Panc1 (cell line): ENCODE measurements at regions not wholly inside any gene's neighbourhood (a gene's known extent, or its start where the extent isn't known, plus 50 kb on each side); places are given as distances from the start of the nearest gene placed in this dataset.

Experiments
- ATAC-seq: fragments of 200-7000 bp; cut with Tn5 transposase; 2 replicates; pipeline ENCODE4 v1.9.1; 2020; ENCODE audit warnings: mild to moderate bottlenecking, moderate library complexity
- BruUV-seq: library from RNA; stranded (reverse); fragments of 400-500 nt; replicated peaks from 2 replicates; lab custom pipeline; 2021; lab: Mats Ljungman, UMichigan
- CTCF ChIA-PET: fragments of 300-600 bp; sonication (Branson Sonifier 250); formaldehyde crosslinking; loops from one replicate; lab custom pipeline; 2022; ENCODE audit warnings: antibody characterized with exemption; lab: Charles Lee
- POLR2A ChIA-PET: fragments of 300-600 bp; sonication (Branson Sonifier 250); formaldehyde crosslinking; loops from one replicate; lab custom pipeline; 2022; ENCODE audit warnings: antibody characterized with exemption; lab: Charles Lee
- DNase-seq: peaks from one replicate; pipeline ENCODE4 v3.0.0-alpha.2; 2010; ENCODE audit warnings: low read depth, low spot score
- H3K27ac ChIP-seq: 2 replicates; pipeline ENCODE4 v1.5.1; 2011; ENCODE audit warnings: mild to moderate bottlenecking, low read length, inconsistent platforms
- H3K27me3 ChIP-seq: fragments of 200-500 bp; sonication (Bioruptor generic); 2 replicates; pipeline ENCODE4 v1.6.0; 2014; ENCODE audit warnings: low read length, inconsistent platforms; ENCODE audit not compliant: control insufficient read depth, insufficient read depth
- H3K36me3 ChIP-seq: fragments of 200-500 bp; sonication (Bioruptor generic); 2 replicates; pipeline ENCODE4 v1.5.1; 2014; ENCODE audit warnings: inconsistent platforms, mild to moderate bottlenecking, low read length, moderate library complexity; ENCODE audit not compliant: control insufficient read depth, insufficient read depth
- H3K4me1 ChIP-seq: 2 replicates; pipeline ENCODE4 v1.5.1; 2011; ENCODE audit warnings: inconsistent platforms, mild to moderate bottlenecking, low read length, moderate library complexity; ENCODE audit not compliant: control insufficient read depth, insufficient read depth
- H3K4me3 ChIP-seq, 2 experiments: 2 replicates each; pipeline ENCODE4 v1.5.1; 2011 to 2012; ENCODE audit warnings: low read depth in 2 of 2, low read length in 2 of 2, mild to moderate bottlenecking in 2 of 2, inconsistent platforms in 1 of 2, moderate library complexity in 1 of 2
- H3K9me3 ChIP-seq: fragments of 200-500 bp; sonication (Bioruptor generic); 2 replicates; pipeline ENCODE4 v1.5.1; 2014; ENCODE audit warnings: low read depth, mild to moderate bottlenecking, inconsistent platforms, low read length, moderate library complexity; ENCODE audit not compliant: control insufficient read depth, insufficient read depth
- POLR2AphosphoS5 ChIP-seq: IDR thresholded peaks from 2 replicates; pipeline ENCODE4 v1.6.1; 2012; ENCODE audit warnings: mild to moderate bottlenecking, low read depth, low read length, moderate library complexity
- SIN3A ChIP-seq: IDR thresholded peaks from 2 replicates; pipeline ENCODE4 v1.6.1; 2012; ENCODE audit warnings: low read depth, mild to moderate bottlenecking, low read length, moderate library complexity, borderline replicate concordance; ENCODE audit not compliant: insufficient read depth
- TCF7L2 ChIP-seq: IDR thresholded peaks from 2 replicates; pipeline ENCODE4 v1.6.1; 2011; ENCODE audit warnings: mild to moderate bottlenecking, low read depth, low read length, inconsistent platforms
- in situ Hi-C: cut with HindIII; loops from 2 replicates; pipeline ENCODE4 v1.10.0; 2016; ENCODE audit warnings: low sequenced_read_pairs, low pct_unique_long_range_greater_than_20kb
- intact Hi-C: fragments of 100-400 bp; cut with micrococcal nuclease; formaldehyde crosslinking; loops from one replicate; pipeline ENCODE4 v1.10.0; 2022; ENCODE audit not compliant: unreplicated experiment
- TF ChIP-seq, protein P1 (sequence below), 2 experiments: IDR thresholded peaks; 2 replicates each; pipeline ENCODE4 v1.6.1; 2011 to 2012; ENCODE audit warnings: low read depth in 2 of 2, control low read depth in 1 of 2, low read length in 1 of 2, mild to moderate bottlenecking in 1 of 2, moderate library complexity in 1 of 2; ENCODE audit not compliant: insufficient read depth in 1 of 2
- TF ChIP-seq, protein P2 (sequence below): fragments of 450-650 bp; IDR thresholded peaks from 2 replicates; pipeline ENCODE4 v1.5.1; 2017; ENCODE audit warnings: mild to moderate bottlenecking

DNA sequence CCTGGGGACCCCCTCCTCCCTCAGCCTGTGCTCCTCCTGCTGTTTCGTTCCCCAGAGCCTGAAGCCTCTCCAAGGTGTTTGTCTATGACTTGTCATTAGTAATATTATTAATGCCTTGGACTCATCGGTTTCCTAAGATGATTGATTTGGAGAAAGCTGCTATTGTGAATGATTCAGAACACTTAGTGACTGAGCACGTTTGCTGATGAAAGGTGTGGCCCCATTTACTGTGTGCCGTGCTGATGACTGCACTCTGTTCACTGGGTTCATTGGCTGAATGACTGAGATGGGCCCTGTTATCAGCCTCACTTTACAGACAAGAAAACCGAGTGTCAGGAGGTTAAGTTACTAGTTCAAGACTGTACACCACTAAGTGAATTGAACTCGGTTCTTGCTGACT lies 111.4 kb downstream of the SPP2 start:
- intact Hi-C loops (no loop called here), in situ Hi-C loops (no loop called here)
- ATAC-seq: no peak
- POLR2A ChIA-PET: no interaction called here
- Histone ChIP-seq H3K27ac (peak overlapping the region; percentile 61), H3K27me3 (no peaks in the 10 kb centered on the region), H3K9me3 (0 out of 2 replicates have a peak, but pooled peaks cover 2% of the 10 kb centered on the region), H3K4me1 (peaks cover 10% of the 10 kb centered on the region), H3K4me3 (no peak overlapping the region), H3K36me3 (no peaks in the 10 kb centered on the region)
- no peak for DNase-seq
- no TSS peak for BruUV-seq
- TF ChIP-seq, protein P1, sequence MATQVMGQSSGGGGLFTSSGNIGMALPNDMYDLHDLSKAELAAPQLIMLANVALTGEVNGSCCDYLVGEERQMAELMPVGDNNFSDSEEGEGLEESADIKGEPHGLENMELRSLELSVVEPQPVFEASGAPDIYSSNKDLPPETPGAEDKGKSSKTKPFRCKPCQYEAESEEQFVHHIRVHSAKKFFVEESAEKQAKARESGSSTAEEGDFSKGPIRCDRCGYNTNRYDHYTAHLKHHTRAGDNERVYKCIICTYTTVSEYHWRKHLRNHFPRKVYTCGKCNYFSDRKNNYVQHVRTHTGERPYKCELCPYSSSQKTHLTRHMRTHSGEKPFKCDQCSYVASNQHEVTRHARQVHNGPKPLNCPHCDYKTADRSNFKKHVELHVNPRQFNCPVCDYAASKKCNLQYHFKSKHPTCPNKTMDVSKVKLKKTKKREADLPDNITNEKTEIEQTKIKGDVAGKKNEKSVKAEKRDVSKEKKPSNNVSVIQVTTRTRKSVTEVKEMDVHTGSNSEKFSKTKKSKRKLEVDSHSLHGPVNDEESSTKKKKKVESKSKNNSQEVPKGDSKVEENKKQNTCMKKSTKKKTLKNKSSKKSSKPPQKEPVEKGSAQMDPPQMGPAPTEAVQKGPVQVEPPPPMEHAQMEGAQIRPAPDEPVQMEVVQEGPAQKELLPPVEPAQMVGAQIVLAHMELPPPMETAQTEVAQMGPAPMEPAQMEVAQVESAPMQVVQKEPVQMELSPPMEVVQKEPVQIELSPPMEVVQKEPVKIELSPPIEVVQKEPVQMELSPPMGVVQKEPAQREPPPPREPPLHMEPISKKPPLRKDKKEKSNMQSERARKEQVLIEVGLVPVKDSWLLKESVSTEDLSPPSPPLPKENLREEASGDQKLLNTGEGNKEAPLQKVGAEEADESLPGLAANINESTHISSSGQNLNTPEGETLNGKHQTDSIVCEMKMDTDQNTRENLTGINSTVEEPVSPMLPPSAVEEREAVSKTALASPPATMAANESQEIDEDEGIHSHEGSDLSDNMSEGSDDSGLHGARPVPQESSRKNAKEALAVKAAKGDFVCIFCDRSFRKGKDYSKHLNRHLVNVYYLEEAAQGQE (IDR thresholded peaks at IDR 0.05; ENCODE audit: insufficient read depth in 1 of 2, low read depth in 2 of 2, low read length in 1 of 2): no peak
- TF ChIP-seq TCF7L2 (no peak), POLR2AphosphoS5 (no peak), SIN3A (no peak)
- TF ChIP-seq, protein P2, sequence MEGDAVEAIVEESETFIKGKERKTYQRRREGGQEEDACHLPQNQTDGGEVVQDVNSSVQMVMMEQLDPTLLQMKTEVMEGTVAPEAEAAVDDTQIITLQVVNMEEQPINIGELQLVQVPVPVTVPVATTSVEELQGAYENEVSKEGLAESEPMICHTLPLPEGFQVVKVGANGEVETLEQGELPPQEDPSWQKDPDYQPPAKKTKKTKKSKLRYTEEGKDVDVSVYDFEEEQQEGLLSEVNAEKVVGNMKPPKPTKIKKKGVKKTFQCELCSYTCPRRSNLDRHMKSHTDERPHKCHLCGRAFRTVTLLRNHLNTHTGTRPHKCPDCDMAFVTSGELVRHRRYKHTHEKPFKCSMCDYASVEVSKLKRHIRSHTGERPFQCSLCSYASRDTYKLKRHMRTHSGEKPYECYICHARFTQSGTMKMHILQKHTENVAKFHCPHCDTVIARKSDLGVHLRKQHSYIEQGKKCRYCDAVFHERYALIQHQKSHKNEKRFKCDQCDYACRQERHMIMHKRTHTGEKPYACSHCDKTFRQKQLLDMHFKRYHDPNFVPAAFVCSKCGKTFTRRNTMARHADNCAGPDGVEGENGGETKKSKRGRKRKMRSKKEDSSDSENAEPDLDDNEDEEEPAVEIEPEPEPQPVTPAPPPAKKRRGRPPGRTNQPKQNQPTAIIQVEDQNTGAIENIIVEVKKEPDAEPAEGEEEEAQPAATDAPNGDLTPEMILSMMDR: no peak
- CTCF ChIA-PET: interaction anchor here (0.6 kb wide), 1 partner anchor 120 kb away, joined by 4 read pairs; no protein-coding TSS in a partner anchor

DNA sequence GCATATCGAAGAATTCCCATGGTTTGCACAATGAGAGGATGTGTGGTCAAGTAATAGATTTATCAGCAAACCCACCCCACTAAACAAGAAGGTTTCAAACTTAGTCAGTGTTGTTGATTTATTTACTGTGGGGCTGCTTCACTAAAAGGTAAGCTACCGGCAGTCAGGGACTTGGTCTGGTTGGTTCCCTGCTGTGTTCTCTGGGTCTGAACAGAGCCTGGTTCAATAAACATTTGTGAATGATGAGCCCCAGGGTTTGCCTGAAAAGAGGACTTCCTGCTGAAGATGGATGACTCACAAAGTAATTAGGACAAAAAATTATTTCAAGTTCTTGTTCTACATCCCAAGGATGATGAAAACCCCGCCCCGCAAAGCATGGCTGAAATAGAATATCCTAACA lies 108.3 kb downstream of the SPP2 start:
- H3K27ac ChIP-seq: peak overlapping the region; percentile 62
- no TSS peak for BruUV-seq
- TF ChIP-seq, protein P2: no peak
- TF ChIP-seq, protein P1 (IDR thresholded peaks at IDR 0.05; ENCODE audit: insufficient read depth in 1 of 2, low read depth in 2 of 2, low read length in 1 of 2): no peak
- no peak for TF ChIP-seq SIN3A
- TF ChIP-seq POLR2AphosphoS5: no peak
- no peak for TF ChIP-seq TCF7L2
- ATAC-seq: peak; percentile 49; the same call in 1 of the 2 replicates
- H3K27me3 ChIP-seq: no peaks in the 10 kb centered on the region
- peaks cover 5% of the 10 kb centered on the region; the same call in 1 of the 2 replicates for H3K4me1 ChIP-seq
- ChIA-PET CTCF (no interaction called here), POLR2A (no interaction called here)
- H3K4me3 ChIP-seq: no peak overlapping the region
- no peak for DNase-seq
- H3K36me3 ChIP-seq: no peaks in the 10 kb centered on the region
- in situ Hi-C loops: no loop called here
- intact Hi-C loops: no loop called here
- H3K9me3 ChIP-seq: 0 out of 2 replicates have a peak, but pooled peaks cover 2% of the 10 kb centered on the region
